ENCODE measurements at regions not wholly inside any gene's neighbourhood (a gene's known extent, or its start where the extent isn't known, plus 50 kb on each side); places are given as distances from the start of the nearest gene placed in this dataset.
"Not testable (repeated sequence)": the region's sequence is repeated elsewhere in the genome, so short reads cannot be mapped to it uniquely, and the experiment has no call there.

DNA sequence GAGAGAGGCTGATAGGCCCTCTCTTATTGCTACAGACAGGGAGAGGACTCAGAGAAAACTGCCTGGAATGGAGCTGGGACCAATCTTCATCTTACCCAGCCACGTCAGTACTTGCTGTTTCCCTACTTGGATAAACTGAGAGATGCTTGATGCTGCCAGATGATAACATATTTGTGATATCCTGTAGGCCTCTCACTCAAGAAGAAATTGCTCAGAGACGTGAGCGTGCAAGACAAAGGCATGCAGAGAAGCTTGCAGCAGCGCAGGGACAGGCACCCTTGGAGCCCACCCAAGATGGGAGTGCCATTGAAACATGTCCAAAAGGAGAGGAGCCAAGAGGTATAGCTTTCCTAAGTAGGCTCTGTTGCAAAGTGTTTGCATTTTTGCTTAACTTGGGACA is 114.7 kb upstream of the GOLGA6L4 start:
- not testable (repeated sequence) for H3K27me3 ChIP-seq (ENCODE audit: control insufficient read depth, insufficient read depth, low read length); H3K36me3 ChIP-seq (ENCODE audit: control insufficient read depth, insufficient read depth, low read length); H3K4me1 ChIP-seq (ENCODE audit: control insufficient read depth, insufficient read depth, low read length); H3K27ac ChIP-seq (ENCODE audit: low read depth, low read length); H3K9me3 ChIP-seq (ENCODE audit: control insufficient read depth, insufficient read depth, low read depth, low read length); H3K4me3 ChIP-seq (ENCODE audit: low read depth, low read length); H3K9ac ChIP-seq (ENCODE audit: low read length)

DNA sequence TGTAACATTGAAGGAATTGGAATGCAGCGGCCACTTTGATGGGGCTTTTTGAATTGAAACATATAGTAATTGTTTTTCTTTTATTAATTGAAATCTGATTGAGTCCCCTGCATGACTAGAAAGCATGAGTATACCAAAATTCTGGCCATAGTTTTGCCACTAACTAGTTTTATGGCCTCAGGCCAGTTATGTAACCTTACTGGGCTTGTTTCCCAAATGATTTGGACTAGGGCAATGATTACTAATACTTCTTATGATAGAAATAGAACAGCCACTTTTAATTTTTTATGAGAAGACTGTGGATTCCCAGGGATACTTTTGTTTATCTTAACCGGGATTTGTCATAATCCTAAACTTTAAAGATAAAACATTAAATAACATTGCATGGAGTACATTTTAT is 106.9 kb upstream of the GOLGA6L4 start:
- H3K9ac ChIP-seq (ENCODE audit: low read length); H3K4me1 ChIP-seq (ENCODE audit: control insufficient read depth, insufficient read depth, low read length): not testable (repeated sequence)

DNA sequence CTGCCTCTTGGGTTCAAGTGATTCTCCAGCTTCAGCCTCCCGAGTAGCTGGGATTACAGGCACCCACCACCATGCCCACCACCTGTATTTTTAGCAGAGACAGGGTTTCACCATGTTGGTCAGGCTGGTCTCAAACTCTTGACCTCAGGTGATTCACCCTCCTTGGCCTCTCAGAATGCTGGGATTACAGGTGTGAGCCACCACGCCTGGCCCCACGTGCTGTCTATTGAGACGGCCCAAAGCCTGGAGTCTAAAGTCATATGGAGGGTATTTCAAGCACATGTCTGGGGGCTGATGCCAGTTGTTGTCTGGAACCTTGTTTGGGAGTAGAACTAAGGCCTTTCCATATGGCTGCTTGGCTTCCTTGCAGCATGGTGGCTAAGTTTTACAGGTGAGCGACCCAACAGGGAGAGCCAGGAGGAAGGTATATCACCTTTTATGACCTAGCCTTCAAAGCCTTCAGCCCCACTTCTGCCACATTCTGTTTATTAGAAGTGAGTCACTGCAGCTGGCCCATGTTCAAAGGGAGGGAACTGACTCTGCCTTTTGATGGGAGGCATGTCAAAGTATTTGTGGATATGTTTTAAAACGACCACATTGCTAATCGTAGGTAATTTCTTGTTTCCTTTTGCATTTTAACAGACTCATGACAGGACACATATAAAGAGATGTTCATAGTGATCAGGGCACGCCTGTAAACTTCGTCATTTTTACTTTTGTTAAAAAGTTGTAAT is 105.3 kb upstream of the GOLGA6L4 start:
- not testable (repeated sequence) for H3K4me3 ChIP-seq (ENCODE audit: low read depth, low read length); H3K36me3 ChIP-seq (ENCODE audit: control insufficient read depth, insufficient read depth, low read length); H3K27me3 ChIP-seq (ENCODE audit: control insufficient read depth, insufficient read depth, low read length); H3K9ac ChIP-seq (ENCODE audit: low read length); H3K9me3 ChIP-seq (ENCODE audit: control insufficient read depth, insufficient read depth, low read depth, low read length); H3K27ac ChIP-seq (ENCODE audit: low read depth, low read length); H3K4me1 ChIP-seq (ENCODE audit: control insufficient read depth, insufficient read depth, low read length)

More for the DNA sequence above, 106.9 kb upstream of the GOLGA6L4 start:
- H3K36me3 ChIP-seq (ENCODE audit: control insufficient read depth, insufficient read depth, low read length); H3K27ac ChIP-seq (ENCODE audit: low read depth, low read length); H3K4me3 ChIP-seq (ENCODE audit: low read depth, low read length); H3K27me3 ChIP-seq (ENCODE audit: control insufficient read depth, insufficient read depth, low read length); H3K9me3 ChIP-seq (ENCODE audit: control insufficient read depth, insufficient read depth, low read depth, low read length): not testable (repeated sequence)

DNA sequence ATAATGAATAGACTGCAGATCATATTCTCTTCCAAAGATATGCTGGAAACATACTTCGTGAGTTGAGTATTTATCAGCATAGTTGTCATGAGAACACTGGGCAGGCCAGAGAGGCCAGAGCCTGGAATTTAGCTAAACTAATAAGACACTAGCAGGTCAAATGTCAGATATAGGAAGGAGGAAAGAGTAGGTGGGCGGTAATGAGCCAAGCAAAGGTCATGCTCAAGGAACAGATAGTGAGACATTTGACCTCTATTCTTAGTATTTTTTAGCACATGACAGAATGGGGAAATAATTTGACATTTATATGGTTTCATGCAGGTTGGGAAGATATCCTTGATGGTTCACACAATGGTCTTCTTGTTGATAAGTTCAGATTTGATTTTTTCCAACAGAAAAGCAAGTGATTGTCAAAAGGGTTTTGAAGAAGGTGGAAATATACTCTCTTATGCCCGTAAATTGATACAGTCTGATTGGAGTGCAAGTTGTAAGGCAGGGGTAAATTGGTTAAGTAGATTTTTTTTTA is 99.6 kb upstream of the GOLGA6L4 start:
- H3K36me3 ChIP-seq (ENCODE audit: control insufficient read depth, insufficient read depth, low read length); H3K27ac ChIP-seq (ENCODE audit: low read depth, low read length): not testable (repeated sequence)

DNA sequence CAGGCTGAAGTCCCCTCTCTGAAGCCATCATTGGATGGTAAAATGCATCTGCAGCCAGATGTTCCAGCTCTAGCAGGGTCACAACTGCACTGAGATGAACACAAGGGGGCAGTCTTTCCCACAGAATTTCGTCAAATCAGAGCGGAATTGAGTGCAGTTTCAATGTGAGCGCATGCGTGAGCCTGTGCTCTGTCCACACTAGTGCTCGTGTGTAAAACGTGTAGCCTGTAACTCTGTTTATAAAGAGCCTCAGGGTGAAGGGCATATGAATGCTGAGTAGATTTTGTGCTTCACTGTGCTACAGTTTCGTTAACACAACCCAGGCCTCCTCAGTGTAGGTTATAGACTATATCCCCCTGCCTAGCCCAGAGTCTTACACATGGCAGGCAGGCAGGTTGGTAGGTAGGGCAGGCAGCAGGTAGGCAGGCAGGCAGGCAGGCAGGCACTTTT is 92.7 kb upstream of the GOLGA6L4 start:
- no peaks in the 10 kb centered on the region for H3K27me3 ChIP-seq (ENCODE audit: control insufficient read depth, insufficient read depth, low read length)
- H3K4me3 ChIP-seq (ENCODE audit: low read depth, low read length) = peak overlapping the region; percentile 42
- H3K4me1 ChIP-seq (ENCODE audit: control insufficient read depth, insufficient read depth, low read length) = no peaks in the 10 kb centered on the region
- H3K27ac ChIP-seq (ENCODE audit: low read depth, low read length) = no peak overlapping the region
- H3K9me3 ChIP-seq (ENCODE audit: control insufficient read depth, insufficient read depth, low read depth, low read length) = no peaks in the 10 kb centered on the region
- H3K36me3 ChIP-seq (ENCODE audit: control insufficient read depth, insufficient read depth, low read length) = no peaks in the 10 kb centered on the region
- no peak overlapping the region for H3K9ac ChIP-seq (ENCODE audit: low read length)

More for the DNA sequence above, 99.6 kb upstream of the GOLGA6L4 start:
- H3K4me1 ChIP-seq (ENCODE audit: control insufficient read depth, insufficient read depth, low read length); H3K27me3 ChIP-seq (ENCODE audit: control insufficient read depth, insufficient read depth, low read length); H3K9me3 ChIP-seq (ENCODE audit: control insufficient read depth, insufficient read depth, low read depth, low read length); H3K4me3 ChIP-seq (ENCODE audit: low read depth, low read length); H3K9ac ChIP-seq (ENCODE audit: low read length): not testable (repeated sequence)

DNA sequence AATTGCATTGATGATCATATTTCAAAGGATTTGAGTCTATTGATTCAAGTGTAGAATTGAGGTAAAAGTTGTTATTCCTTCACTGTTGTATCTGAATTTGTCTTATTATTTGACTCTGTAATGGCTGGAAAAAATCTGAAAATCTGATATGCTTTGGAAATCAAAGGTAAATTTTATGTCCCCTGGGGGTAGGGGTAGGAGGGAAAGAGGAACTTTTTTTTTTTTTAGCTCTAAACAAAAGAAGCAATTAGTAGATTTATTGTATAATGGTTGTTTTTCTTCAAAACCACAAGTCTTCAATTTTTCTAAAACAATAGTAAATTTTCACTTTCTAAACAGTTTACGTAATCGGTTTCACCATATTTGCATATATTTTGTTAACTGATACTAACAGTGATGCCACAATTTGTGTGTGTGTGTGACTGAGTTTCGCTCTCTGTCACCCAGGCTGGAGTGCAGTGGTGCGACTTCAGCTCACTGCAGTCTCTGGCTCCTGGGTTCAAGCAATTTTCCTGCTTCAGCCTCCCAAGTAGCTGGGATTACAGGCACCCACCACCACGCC is 91.7 kb upstream of the GOLGA6L4 start:
- Histone ChIP-seq H3K4me3 (ENCODE audit: low read depth, low read length) (no peak overlapping the region), H3K9me3 (ENCODE audit: control insufficient read depth, insufficient read depth, low read depth, low read length) (no peaks in the 10 kb centered on the region), H3K9ac (ENCODE audit: low read length) (no peak overlapping the region), H3K27ac (ENCODE audit: low read depth, low read length) (no peak overlapping the region), H3K4me1 (ENCODE audit: control insufficient read depth, insufficient read depth, low read length) (no peaks in the 10 kb centered on the region), H3K36me3 (ENCODE audit: control insufficient read depth, insufficient read depth, low read length) (no peaks in the 10 kb centered on the region), H3K27me3 (ENCODE audit: control insufficient read depth, insufficient read depth, low read length) (no peaks in the 10 kb centered on the region)

DNA sequence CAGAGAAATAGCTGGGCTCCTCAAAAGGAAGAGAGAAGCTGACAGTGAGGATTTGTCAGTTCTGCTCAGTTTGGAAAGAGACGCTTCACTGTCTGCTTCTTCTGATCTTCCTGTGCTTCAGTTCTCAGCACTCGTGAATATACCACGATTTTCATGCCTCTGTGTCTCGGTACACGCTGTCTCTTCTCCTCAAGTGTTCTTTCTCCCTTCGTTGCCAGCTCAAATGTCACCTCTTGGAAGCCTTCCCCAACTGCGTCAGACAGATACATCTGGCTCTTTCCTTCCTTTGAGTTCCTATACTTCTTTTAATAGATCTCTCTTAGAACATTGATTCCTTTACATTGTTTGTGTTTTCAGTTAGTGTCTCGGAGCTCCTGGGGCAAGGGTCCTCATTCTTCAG is 90.6 kb upstream of the GOLGA6L4 start:
- not testable (repeated sequence) for H3K9ac ChIP-seq (ENCODE audit: low read length); H3K4me3 ChIP-seq (ENCODE audit: low read depth, low read length); H3K36me3 ChIP-seq (ENCODE audit: control insufficient read depth, insufficient read depth, low read length); H3K9me3 ChIP-seq (ENCODE audit: control insufficient read depth, insufficient read depth, low read depth, low read length); H3K4me1 ChIP-seq (ENCODE audit: control insufficient read depth, insufficient read depth, low read length); H3K27me3 ChIP-seq (ENCODE audit: control insufficient read depth, insufficient read depth, low read length); H3K27ac ChIP-seq (ENCODE audit: low read depth, low read length)

DNA sequence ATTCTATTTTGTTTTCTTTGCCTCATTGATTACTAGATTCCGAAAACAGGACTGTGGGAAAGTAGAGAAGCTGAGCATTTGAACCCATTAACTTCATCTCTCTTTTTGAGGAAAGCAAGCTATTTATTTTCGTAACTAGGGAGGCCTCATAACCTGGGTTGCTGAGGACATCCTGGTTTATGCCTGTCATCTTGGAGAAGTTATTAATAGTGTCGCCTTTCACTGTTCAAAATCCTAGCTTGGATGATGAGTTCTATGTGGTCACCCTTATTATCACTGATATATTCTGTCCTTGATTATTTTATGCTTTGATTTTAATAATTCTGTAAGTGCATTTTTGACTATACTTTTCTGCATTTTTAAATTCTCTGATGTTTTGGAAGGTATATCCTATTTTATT is 89.3 kb upstream of the GOLGA6L4 start:
- not testable (repeated sequence) for H3K9ac ChIP-seq (ENCODE audit: low read length); H3K9me3 ChIP-seq (ENCODE audit: control insufficient read depth, insufficient read depth, low read depth, low read length); H3K4me3 ChIP-seq (ENCODE audit: low read depth, low read length); H3K27me3 ChIP-seq (ENCODE audit: control insufficient read depth, insufficient read depth, low read length); H3K36me3 ChIP-seq (ENCODE audit: control insufficient read depth, insufficient read depth, low read length); H3K4me1 ChIP-seq (ENCODE audit: control insufficient read depth, insufficient read depth, low read length); H3K27ac ChIP-seq (ENCODE audit: low read depth, low read length)

DNA sequence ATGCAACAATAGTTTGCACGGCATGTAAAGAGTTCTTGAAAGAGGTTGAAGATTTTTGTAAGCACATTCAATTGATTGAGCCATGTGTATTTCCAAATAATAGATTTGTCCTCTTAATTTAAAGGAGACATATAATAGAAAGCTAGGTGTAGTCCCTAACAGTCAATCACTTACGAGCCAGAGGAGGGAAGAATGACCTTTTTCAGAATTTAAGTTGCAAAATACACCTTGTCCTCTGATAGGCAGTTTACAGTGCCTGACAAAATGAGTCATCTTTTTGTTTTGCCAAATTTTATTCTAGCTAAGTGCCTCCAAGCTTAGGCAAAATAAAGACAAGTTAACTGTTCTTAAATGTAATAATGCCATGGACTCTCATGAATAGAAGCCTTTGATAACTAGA is 88.3 kb upstream of the GOLGA6L4 start:
- not testable (repeated sequence) for H3K36me3 ChIP-seq (ENCODE audit: control insufficient read depth, insufficient read depth, low read length)

DNA sequence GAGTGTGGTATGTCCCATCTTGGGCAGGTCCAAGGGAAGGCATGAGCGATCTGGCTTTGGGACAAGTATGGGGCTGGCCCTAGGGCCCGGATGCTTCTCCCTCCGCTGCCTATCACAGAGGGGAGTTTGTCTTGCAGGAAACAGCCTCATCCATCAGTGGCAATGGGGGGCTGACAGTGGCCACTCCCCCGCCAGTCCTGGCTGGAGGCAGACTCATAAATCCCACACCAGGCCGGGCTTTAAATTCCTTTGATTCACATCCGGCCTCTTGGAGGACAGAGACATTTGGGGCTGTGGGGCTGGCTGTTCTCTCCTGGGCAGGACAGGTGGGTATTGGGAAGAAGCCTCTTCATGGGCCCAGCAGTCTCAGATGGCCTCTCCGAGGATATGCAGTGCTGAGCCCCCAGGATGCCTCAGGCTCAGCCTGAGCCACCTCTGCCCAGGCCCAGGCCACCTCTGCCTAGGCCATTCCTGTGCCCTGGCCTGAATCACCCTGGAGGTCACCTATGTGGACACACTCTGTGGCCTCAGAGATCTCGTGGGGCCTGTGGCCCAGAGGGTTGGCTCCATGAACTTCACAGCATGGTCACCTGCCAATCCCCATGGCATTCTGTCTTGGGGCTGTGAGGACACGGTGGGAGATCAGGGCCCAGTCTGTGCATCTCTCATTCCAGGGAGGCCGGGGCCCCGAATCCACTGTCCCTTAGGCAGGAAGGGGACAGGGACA is 84.2 kb upstream of the GOLGA6L4 start:
- Histone ChIP-seq H3K9ac (ENCODE audit: low read length) (no peak overlapping the region), H3K4me1 (ENCODE audit: control insufficient read depth, insufficient read depth, low read length) (peaks cover 5% of the 10 kb centered on the region; the same call in 1 of the 2 replicates), H3K9me3 (ENCODE audit: control insufficient read depth, insufficient read depth, low read depth, low read length) (no peaks in the 10 kb centered on the region), H3K27me3 (ENCODE audit: control insufficient read depth, insufficient read depth, low read length) (no peaks in the 10 kb centered on the region), H3K4me3 (ENCODE audit: low read depth, low read length) (no peak overlapping the region), H3K27ac (ENCODE audit: low read depth, low read length) (no peak overlapping the region), H3K36me3 (ENCODE audit: control insufficient read depth, insufficient read depth, low read length) (no peaks in the 10 kb centered on the region)

More for the DNA sequence above, 88.3 kb upstream of the GOLGA6L4 start:
- H3K9ac ChIP-seq (ENCODE audit: low read length); H3K4me3 ChIP-seq (ENCODE audit: low read depth, low read length); H3K27ac ChIP-seq (ENCODE audit: low read depth, low read length); H3K4me1 ChIP-seq (ENCODE audit: control insufficient read depth, insufficient read depth, low read length); H3K9me3 ChIP-seq (ENCODE audit: control insufficient read depth, insufficient read depth, low read depth, low read length); H3K27me3 ChIP-seq (ENCODE audit: control insufficient read depth, insufficient read depth, low read length): not testable (repeated sequence)

DNA sequence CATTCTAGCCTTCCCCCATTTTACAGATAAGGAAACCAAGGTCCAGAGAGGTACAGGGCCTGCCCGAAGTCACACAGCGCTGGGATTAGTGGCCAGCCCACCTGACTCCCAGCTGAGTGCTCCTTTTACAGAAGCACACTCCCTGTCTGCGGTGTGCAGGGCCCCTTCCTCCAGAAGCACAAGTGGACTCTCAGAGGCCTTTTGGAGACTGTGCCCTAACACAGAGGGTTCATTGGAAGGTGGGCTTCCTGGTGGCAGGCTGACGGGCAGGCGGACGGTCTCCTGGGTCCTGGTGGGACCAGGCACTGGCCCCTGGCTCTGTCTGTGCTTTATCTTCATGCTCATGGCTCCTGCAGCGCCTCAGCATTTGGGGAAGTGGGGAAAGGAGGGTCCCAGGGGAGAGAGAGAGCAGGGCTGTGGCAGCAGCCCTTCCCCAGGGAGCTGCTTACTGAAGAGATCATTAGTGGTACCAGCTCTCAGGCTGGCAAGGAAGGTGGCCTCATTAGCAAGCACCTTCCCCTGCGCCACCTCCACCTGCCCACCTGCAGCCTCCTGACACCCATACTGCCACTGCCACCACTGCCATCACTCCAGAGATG is 83.1 kb upstream of the GOLGA6L4 start:
- not testable (repeated sequence) for H3K4me3 ChIP-seq (ENCODE audit: low read depth, low read length); H3K27me3 ChIP-seq (ENCODE audit: control insufficient read depth, insufficient read depth, low read length); H3K36me3 ChIP-seq (ENCODE audit: control insufficient read depth, insufficient read depth, low read length); H3K27ac ChIP-seq (ENCODE audit: low read depth, low read length); H3K9me3 ChIP-seq (ENCODE audit: control insufficient read depth, insufficient read depth, low read depth, low read length); H3K9ac ChIP-seq (ENCODE audit: low read length)
- peaks cover 10% of the 10 kb centered on the region; the same call in 1 of the 2 replicates for H3K4me1 ChIP-seq (ENCODE audit: control insufficient read depth, insufficient read depth, low read length)
